NCI-H226 (cell line): ENCODE measurements at regions not wholly inside any gene's neighbourhood (a gene's known extent, or its start where the extent isn't known, plus 50 kb on each side); places are given as distances from the start of the nearest gene placed in this dataset.
"Not testable (repeated sequence)": the region's sequence is repeated elsewhere in the genome, so short reads cannot be mapped to it uniquely, and the experiment has no call there.

Experiments used
- DNase-seq: peaks from one replicate; pipeline ENCODE4 v3.0.0-alpha.2; 2015

DNA sequence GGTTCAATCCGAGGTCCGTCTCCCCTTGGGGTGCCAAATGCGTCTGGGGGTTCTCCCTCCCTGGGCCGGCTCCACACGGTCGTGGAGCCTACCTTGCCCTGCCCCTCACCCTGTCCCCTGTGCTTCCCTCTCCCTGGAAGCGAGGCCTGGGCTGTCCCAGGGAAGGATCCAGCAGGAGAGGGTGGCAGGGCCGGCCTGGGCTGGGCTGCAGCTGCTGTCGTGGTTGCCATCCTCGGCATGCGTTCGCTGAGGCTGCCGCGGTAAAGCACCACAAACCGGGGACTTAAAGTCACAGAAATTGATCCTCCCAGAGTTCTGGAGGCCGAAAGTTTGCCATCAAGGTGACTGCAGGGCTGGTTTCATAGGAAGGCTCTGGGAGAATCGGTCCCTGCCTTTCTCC lies 123.0 kb upstream of the TMPRSS2 start:
- no peak for DNase-seq

DNA sequence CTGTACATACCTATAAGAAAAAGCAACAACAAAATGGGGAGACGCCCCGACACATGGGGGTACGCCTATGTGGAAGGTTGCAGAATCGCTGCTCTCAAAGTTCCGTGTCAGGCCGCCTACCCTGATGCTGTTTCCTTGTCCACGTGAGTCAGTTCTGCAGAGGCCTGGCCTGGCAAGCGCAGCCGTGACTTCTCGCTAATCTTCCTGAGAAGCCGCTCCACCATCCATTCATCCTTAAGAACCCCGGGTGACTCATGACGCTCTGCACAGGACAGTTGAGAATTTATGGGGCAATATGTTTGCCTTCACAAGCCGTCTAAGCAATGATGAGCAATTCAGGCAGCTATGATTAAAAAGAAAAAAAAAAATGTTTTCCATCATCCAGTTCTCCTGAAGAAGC lies 122.3 kb upstream of the TMPRSS2 start:
- DNase-seq = peak; percentile 99

DNA sequence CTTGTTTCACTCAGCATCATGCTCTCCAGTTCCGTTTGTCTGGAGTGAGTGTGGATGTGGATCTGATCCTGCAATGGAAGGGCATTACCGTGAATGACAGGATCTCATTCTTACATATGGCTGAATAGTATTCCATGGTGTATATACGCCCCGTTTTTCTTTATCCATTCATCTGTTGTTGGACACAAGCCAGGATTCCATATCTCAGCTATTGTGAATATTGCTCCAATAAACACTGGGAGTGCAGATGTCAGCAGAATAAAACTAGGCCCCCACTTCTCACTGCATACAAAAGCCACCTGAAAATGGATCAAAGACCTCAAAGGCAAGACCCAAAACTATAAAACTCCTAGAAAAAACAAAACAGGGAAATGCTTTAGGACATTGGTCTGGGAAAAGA lies 120.3 kb upstream of the TMPRSS2 start:
- DNase-seq = no peak

DNA sequence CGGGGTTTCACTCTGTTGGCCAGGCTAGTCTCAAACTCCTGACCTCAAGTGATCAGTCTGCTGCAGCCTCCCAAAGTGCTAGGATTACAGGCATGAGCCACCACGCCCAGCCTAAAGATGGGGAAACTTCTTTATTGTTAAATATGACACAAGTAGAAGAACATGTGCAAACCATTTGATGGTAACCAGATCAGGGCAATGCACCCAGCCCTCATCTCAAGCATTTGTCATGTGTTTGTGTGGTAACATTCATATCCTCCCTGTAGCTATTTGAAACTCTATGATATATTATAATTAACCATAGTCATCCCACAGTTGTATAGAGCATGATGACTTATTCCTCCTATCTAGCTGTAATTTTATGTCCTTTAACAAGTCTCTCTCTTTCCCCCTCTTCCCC lies 119.5 kb upstream of the TMPRSS2 start:
- DNase-seq = no peak

DNA sequence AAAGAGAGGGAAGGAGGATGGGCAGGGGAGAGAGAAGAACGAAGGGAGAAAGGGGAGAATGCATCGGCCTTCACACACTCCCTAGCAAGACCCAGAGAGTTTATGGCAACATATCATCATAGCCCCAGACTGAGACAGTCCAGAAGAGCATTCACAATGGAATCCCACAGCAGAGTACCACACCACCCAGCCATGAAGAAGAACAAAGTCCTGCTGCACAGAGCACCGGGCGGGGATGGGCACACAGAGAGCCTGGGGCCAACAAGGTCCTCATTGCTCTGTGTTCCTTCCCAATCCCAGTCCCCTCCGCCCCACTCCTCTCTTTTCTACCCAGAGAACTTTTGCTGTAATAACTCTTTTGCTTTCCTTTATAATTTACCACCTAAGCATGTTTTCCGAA lies 118.1 kb upstream of the TMPRSS2 start:
- DNase-seq = no peak

DNA sequence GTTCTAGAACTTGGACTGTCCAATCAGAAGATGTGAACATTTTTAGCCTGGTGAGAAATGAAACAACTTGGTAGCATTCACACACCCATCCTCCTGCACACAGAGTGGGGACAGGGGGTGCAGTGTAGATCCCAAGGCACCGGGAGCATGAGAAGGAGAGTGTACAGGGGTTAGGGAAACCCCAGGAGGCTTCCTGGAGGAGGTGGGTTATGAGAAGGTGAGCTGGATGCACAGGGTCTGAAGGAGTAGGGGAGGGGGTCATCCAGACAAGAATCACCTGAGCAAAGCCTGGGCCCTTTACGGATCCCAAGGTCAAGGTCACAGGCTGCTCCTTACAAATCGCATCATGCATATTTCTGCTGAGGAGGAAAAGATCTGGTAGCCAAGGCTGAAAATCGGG lies 117.5 kb upstream of the TMPRSS2 start:
- no peak for DNase-seq

DNA sequence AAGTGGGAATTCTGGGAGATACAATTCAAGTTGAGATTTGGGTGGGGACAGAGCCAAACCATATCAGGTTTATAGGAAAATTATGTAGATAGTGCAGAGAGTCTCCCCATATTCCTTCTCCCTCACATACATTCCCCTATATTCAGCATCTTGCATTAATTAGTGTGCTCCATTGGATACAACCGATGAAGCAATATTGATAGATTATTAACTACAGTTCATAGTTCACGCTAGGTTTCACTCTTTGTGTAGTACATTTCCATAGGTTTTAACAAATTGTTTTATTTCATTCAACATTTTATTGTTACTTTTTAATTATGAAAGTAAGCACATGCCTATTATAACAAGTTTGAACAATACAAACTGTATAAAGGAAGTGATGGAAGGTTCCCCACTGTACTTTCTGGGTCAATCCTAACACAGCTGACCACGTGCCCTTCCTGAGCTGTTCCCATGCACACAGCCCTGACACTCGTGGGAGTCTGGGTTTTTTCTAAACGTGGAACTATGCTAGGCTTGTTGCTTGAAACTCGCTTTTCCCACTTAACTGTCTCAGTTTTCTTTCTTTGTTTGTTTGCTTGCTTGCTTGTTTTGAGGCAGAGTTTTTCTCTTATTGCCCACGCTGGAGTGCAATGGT lies 116.8 kb upstream of the TMPRSS2 start:
- DNase-seq = no peak

DNA sequence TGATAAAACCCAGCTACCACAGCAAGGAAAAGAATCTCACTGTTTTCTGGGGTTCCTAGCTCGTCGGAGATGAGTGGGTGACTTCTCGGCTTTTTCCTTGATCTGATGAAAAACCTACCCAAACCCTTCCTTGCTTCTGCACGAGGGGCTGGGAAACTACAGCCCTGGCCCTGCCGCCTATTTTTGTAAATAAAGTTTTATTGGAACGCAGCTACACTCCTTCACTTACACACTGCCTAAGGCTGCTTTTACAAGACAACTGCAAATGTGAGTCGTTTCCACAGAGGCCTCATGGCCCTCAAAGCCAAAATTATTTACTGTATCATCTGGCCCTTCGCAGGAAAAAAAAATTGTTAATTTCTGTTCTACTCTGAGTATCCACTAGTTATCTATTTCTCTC lies 116.0 kb upstream of the TMPRSS2 start:
- DNase-seq = no peak

DNA sequence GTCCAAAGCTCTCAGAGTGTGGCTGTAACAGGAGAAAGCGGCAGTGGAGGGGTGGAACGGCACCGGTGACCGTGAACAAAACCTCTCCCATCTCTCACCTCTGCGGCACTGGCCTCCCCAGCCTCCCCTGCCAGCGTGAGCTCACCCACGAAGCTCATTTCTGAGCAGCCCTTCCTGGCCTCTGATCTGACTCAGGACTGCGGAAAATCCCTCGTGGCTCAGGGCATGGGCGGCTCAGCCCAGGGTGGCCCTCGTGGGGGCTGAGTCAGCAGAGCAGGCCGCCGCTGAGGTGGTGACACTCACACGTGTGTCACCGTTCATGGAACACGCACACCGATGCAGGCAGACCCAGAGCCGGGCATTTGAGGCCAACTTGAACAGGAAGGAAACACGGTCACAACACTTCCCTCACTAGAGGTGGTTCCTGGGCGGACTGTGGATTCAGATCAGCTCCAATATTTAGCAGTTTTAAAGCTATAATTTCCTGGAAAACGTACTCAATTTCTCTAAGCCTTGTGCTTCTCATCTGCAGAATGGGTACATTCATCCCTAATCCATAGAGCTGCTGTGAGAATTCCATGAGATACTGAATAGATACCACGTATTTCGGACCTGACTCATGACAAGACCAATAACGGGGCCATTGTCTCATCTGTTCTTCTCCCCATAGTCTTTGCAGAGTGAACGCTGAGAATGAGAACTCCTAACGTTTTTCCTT lies 115.0 kb upstream of the TMPRSS2 start:
- no peak for DNase-seq

DNA sequence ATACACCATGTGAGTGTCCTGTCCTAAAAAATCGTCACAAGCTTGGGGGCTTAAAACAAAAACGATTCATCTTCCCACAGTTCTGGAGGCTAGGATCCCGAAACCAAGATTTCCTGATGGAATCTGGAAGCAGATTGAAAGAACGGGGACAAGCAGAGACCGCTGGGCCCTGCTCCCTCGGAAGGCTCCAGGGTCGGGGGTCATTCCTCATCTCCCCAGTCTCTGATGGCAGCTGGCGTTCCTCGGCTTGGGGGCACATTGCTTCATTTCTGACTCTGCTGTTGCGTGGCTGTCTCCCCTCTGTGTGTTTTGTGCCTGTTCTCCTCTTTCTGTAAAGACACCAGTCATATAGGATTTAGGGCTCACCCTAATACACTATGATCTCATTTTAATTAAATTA lies 114.2 kb upstream of the TMPRSS2 start:
- DNase-seq = no peak

DNA sequence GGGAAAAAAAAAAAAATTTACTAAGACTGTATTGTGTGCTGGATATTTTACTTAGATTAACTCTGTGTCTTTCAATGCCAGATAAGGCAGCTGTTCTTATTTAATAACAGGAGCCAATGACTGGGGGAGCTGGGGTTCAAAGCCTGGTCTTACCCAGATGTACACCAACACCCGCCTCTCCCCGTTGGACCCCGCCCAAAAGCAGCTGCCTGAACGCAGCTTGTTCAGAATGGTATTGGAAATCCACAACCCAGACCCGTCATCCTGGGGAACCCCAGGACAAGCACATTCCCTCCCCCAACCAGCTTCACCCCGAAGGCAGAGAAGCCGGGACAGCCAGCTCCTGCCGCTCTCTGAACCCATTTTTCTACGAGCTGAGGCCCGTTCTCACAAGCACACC lies 113.6 kb upstream of the TMPRSS2 start:
- no peak for DNase-seq

DNA sequence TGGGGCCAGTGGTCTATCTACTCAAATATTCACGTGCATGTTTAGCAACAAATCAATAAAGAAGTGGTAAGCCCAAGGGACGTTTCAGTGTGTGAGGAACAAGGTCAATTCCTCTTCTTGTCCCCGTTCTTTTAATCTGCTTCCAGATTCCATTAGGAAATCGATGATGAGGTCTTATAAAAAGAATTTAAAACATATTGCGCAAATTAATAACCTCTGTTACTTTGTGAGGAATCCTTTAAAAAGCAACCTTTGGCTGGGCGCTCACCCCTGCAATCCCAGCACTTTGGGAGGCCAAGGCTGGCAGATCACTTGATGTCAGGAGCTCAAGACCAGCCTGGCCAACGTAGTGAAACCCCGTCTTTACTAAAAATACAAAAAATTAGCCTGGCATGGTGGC lies 113.0 kb upstream of the TMPRSS2 start:
- DNase-seq = peak; percentile 16

DNA sequence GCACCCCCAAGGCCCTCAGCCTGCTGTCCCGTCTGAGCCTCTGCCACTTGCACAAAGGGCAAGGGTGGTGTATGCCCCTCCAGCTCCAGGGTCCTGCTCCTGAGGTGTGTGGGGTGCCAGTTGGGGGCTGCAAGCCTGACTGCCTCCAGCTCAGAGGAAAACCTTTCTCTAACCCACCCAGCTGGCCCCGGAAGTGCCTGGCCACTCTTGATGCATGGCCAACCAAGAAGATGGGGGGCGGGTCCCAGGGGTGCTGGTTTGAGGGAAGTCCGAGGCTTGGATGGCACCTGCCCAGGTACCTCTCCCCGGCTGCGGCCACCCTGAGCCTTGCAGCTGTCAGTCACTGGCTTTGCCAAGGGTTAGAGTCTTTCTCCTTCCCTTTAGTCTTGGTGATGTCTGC lies 112.6 kb upstream of the TMPRSS2 start:
- no peak for DNase-seq

DNA sequence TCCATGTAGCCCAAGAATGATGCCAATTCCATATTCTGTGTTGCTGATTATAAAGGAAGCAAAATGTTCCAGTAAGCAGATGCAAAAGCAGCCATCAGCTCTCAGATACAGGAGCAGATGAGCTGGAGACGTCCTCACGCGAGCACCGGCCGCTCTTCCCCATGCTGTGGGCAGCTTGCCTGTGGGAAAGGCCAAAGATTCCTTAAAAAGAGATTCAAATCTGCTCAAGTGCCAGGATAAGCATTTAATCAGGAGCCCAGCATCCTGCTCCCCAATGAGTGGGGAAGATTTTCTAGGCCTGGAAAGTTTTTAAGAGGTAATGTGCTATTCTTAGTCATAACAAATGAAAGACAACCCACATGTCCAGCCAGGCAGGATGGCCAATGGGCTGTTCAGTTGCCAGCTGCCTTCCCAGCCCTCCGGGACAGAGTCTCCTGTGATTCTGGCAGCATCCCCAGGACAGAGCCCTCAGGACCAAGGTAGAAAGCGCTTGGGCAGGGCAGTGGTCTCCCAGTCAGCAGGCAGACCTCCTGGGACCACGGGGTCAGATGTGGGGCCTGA lies 108.2 kb upstream of the TMPRSS2 start:
- peak; percentile 84 for DNase-seq

DNA sequence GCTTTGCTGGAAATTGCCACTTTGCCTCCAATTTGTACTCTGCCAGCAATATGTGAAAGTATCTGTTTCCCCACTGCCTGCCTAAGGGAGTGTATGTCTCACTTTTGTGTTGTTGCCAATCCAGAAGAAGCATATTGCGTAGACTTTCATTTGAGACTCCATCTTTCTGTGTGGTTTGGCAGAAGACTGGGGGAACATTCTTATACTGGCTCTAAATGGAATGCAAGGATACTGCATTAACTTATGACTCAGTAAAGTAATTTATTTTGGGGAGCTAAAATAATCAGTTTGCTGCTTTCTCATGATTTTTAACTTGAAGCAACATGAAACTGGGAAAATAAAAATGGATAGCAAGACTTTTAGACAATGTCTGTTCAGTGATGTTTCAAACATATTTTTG lies 107.7 kb upstream of the TMPRSS2 start:
- peak; percentile 94 for DNase-seq

DNA sequence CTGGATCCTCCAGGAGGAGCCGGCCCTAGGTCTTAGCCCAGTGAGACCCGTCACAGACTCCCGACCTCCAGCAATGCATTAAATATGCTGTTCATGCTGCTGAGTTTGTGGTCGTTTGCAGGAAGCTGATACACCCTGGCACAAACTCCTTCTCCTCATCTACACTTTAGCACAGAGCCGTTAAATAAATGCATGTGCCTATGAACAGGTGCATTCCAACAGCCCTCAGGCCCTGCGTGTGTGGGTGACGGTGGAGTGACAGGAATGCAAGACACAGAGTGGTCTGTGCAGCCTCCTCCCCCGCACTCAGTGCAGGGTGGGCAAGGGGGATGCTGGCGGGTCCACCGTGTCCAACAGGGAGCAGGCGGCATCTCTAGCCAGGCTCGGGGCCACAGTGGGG lies 106.6 kb upstream of the TMPRSS2 start:
- peak; percentile 19 for DNase-seq

DNA sequence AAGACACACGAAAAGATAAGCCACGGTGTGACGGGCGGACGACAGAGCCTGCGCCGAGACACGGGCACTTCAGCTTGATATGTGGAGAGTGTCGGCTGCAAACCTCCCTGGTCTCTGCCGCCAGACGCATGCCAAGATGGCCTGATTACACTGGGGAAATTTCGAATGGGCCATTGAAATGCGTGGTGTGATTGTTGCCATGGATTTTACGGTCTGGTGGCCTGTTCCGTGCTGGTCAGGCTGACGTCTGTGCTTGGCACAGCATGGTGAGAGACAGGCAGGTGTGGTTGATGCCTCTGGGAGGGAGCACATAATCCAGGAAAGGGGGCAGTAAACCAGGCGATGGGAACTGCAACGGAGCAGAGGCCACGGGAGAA lies 105.6 kb upstream of the TMPRSS2 start:
- no peak for DNase-seq

DNA sequence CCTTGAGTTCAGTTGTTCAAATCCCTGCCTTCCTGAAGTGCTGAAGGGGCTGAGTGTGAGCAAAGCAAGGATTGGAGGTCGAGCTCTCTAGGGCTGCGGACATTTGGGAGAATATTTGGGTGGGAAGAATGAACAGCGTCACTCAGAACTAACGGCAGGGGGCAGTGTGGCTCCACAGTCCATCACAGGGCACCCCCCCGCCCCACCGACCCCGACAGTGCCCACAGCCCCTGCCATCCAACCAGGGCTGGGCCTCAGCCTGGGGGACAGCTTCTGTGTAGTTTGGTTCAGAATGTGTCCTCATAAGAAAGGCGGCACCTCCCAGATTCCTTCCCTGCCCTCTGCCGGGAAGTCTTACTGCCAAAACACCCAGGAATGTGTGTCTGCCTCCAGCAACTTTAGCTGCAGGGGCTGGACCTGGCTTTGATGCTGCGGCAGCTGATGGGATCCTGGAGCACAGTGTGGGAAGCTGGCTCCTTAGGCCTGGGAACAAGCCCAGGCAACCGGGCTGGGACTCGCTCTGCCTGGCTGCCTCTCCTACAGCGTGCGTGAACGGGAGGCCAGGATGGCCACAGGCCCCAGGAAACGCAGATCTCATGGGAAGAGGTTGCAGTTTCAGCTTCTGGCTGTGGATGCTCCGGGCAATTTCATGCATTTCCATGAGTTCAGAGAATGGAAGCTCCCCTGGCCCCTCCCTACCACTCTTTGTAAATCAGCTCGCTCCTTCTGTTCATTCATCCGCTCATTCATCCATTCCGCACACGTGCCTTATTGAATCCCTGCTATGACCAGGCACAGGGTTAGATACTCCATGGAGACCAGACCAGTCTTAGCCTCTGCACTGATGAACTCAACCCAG lies 104.9 kb upstream of the TMPRSS2 start:
- peak; percentile 93 for DNase-seq

DNA sequence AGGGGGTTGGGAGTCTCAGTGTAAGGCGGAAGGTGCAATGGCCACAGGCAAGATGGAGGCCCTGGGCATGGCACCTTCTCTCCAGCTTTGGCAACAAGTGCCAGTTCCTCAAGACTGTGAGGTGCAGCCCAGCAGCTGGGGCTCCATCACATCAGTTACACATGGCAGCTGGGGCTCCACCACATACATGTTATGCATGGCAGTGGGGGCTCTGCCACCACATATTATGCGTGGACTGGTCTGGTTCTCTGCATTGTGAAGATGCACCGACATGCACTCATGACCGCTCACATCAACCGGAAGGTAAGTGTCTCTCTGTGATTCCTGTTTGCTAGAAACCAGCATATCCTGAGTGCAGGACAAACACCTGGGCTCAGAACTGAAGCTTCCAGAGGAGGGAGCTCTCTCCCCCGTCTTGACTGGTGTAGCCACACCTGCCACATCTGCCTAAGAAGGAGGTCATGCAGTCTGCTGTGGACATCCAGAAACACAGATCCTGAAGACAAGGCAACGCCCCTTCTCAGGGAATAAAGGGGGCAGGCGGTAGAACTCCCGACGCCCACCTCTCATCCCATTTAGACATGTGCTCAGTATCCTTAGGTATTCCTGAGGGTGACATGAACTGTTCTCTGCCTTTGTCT lies 104.1 kb upstream of the TMPRSS2 start:
- DNase-seq = no peak

DNA sequence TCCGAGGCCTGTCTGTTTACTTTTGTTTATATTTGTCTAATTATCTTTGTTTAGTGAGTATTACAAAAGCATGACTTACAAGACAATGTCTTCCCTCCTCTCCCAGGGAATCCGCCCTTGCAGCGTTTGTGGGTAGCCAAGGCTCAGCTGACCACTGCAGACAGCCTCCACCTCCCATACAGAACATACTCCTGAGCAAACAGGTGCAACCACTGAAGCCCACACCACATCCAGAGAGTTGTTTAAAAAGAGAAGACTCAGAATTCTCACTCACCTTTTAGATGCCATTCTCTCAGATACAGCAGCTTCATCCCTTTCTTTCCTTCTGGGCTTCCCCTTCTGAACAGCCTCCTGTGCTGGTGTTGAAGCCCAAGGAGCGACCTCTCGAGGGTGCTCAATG lies 103.5 kb upstream of the TMPRSS2 start:
- no peak for DNase-seq

DNA sequence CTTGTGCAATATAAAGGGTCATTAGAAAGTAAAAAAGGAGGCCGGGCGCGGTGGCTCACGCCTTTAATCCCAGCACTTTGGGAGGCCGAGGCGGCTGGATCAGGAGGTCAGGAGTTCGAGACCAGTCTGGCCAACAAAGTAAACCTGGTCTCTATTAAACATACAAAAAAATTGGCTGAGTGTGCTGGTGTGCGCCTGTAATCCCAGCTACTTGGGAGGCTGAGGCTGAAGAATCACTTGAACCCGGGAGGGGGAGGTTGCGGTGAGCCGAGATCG lies 102.8 kb upstream of the TMPRSS2 start:
- DNase-seq = not testable (repeated sequence)

DNA sequence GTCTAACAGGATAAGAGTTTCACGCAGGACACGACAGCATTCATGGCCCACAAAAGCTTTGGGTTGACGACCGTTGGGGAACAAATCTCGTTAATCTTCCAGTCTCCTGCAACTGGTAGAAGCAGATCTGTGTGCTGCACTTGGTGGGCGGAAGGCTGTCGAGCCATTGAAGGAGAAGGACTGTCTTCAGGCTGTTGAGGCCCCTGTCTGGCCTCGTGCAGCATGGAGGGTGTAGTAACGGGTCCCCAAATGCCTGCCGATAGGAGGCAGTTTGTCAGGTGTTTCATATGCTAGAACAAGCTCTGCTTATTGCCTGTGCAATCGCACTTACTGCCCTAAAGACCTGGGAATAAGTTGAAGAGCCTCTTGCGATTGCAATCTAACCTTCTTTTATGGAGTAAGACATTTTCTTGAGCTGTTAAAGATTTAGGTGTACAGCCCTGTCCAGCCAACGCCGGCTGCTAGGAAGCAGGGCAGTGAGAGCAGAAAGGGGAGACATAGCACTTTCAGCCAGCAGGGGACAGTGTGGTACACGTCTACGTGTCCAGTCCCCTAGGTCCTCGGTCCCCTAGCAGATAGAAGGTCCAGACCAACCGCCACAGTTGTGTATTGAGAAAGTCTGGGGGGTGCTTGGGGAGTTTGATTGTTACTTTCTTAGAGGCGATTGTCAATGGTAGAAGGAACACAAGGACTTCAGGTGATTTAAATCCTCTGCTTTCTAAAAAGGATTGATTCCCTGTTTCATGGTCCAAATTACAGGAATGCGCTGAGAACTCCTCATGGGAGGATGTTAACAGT lies 102.3 kb upstream of the TMPRSS2 start:
- DNase-seq = peak; percentile 8

DNA sequence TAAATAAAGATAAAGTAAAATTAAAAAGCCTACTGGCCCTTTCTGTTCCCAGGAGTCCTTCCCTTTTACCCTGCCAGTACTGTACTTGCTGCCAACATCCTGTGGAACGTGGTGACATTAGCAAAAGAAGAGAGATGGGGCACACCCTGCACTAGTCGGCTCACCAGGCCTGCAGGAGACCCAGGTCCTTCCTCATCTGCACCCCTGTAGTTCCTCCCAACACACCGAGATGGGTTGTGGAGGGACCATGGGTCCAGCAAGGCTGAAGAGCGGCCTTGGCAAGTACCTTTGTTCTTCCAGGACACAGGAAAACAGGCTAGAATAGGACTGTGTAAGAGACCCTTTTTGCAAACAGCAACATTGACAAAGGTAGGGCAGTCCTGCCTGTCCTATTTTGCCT lies 98.7 kb upstream of the TMPRSS2 start:
- DNase-seq = no peak
